Fibroblast of lung (primary cell): ENCODE measurements at regions not wholly inside any gene's neighbourhood (a gene's known extent, or its start where the extent isn't known, plus 50 kb on each side); places are given as distances from the start of the nearest gene placed in this dataset.

Experiments
- EZH2 ChIP-seq: IDR thresholded peaks from 2 replicates; pipeline ENCODE4 v1.5.1; 2012; ENCODE audit warnings: low read length, control low read depth, mild to moderate bottlenecking; ENCODE audit errors: missing control alignments
- TF ChIP-seq, protein P1 (sequence below), 2 donors: IDR thresholded peaks in 1 of 2; conservative IDR thresholded peaks in 1 of 2; 1 replicate in 1 of 2; 2 replicates in 1 of 2; pipeline ENCODE4 v1.5.1; 2011 to 2012; ENCODE audit warnings: low read length in 2 of 2, control low read depth in 1 of 2, inconsistent platforms in 1 of 2, low read depth in 1 of 2, mild to moderate bottlenecking in 1 of 2

DNA sequence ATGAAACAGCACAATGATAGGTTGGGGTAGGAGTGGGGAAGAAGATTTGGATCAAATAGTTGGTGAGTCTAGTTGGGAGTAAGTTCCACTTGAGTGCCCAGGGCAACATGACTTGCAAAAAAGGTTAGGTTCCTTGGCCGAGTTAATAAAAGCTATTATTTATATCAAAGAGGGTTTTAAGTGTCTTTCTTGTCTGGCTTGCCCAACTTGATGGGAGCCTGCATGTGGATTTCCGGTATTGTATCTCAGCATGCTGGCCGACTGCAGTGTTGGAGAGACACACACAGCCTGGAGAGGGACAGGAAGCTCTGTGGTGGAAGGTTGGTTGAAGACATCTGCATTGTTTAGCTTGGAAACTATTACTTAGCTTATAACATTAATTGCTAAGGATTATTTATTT lies 449.5 kb upstream of the TBL1XR1 start:
- TF ChIP-seq, protein P1, sequence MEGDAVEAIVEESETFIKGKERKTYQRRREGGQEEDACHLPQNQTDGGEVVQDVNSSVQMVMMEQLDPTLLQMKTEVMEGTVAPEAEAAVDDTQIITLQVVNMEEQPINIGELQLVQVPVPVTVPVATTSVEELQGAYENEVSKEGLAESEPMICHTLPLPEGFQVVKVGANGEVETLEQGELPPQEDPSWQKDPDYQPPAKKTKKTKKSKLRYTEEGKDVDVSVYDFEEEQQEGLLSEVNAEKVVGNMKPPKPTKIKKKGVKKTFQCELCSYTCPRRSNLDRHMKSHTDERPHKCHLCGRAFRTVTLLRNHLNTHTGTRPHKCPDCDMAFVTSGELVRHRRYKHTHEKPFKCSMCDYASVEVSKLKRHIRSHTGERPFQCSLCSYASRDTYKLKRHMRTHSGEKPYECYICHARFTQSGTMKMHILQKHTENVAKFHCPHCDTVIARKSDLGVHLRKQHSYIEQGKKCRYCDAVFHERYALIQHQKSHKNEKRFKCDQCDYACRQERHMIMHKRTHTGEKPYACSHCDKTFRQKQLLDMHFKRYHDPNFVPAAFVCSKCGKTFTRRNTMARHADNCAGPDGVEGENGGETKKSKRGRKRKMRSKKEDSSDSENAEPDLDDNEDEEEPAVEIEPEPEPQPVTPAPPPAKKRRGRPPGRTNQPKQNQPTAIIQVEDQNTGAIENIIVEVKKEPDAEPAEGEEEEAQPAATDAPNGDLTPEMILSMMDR (conservative IDR thresholded peaks at IDR 0.05 in 1 of 2, IDR thresholded peaks at IDR 0.05 in 1 of 2; ENCODE audit: low read depth in 1 of 2, low read length in 2 of 2) = no peak
- no peak for TF ChIP-seq EZH2
